ENCODE measurements at regions not wholly inside any gene's neighbourhood (a gene's known extent, or its start where the extent isn't known, plus 50 kb on each side); places are given as distances from the start of the nearest gene placed in this dataset.

DNA sequence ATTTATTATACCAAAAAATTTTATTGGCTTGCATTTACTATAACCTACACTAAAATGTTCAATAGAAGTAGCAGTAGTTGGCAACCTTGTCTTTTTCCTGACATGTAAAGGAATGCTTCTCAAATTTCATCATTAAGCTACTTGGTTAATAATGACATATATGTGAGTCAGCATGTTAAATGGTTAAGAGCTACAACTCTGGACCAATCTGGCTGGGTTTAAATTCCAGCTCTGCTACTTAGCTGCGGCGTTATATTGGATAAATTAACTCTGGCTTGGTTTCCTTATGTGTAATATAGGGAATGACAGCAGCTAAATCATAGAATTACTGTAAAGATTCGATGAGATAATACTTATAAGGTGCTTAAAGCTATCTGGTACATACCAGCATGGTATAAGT is 53.7 kb upstream of the OTOGL start:
- H3K4me3 ChIP-seq (ENCODE audit: low read depth, low read length), result no peak overlapping the region

DNA sequence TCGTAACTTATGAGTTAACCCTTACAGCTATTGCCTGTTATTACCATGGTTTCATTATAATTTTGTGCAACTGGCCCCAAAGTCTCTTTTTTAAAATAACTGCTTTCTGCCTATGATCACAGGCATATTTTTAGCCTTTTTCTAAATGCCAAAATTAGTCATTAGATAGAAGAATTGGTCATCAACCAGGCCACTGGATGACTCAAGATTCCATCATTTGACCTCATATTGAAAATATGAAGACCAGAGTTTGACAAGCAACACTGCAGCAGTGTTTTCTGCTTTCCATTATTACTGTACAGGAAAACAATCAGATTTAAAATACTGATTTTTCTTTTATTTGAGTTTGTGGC is 54.7 kb upstream of the OTOGL start:
- peak; percentile 92 for DNase-seq (ENCODE audit: low read depth)
- TF ChIP-seq, protein P1, sequence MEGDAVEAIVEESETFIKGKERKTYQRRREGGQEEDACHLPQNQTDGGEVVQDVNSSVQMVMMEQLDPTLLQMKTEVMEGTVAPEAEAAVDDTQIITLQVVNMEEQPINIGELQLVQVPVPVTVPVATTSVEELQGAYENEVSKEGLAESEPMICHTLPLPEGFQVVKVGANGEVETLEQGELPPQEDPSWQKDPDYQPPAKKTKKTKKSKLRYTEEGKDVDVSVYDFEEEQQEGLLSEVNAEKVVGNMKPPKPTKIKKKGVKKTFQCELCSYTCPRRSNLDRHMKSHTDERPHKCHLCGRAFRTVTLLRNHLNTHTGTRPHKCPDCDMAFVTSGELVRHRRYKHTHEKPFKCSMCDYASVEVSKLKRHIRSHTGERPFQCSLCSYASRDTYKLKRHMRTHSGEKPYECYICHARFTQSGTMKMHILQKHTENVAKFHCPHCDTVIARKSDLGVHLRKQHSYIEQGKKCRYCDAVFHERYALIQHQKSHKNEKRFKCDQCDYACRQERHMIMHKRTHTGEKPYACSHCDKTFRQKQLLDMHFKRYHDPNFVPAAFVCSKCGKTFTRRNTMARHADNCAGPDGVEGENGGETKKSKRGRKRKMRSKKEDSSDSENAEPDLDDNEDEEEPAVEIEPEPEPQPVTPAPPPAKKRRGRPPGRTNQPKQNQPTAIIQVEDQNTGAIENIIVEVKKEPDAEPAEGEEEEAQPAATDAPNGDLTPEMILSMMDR (IDR thresholded peaks at IDR 0.05; ENCODE audit: insufficient read depth, low read length), result no peak
- H3K4me3 ChIP-seq (ENCODE audit: low read depth, low read length), result no peak overlapping the region

More for the DNA sequence above, 53.7 kb upstream of the OTOGL start:
- peak; percentile 47 for DNase-seq (ENCODE audit: low read depth)
- TF ChIP-seq, protein P1 (IDR thresholded peaks at IDR 0.05; ENCODE audit: insufficient read depth, low read length), result no peak

DNA sequence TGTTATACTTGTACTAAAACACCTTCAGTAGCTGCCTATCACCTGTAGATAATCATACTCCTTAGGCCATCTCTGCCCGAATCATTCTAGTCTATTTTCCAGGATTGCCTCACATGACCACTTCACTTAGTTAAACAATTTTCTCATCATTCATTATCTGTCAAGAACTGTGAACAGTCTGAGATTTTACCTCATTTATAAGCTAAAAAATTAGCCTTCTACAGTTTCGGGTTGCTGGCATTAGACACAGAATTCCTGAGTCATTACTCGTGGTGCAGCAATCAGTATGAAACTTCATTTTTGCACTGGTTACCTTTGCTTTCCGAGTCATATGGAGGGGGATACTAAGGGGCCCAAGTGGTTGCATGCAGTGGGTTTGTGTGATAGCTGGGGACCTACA is 57.6 kb upstream of the OTOGL start:
- TF ChIP-seq, protein P1 (IDR thresholded peaks at IDR 0.05; ENCODE audit: insufficient read depth, low read length), result no peak
- DNase-seq (ENCODE audit: low read depth), result peak; percentile 80
- H3K4me3 ChIP-seq (ENCODE audit: low read depth, low read length), result no peak overlapping the region

DNA sequence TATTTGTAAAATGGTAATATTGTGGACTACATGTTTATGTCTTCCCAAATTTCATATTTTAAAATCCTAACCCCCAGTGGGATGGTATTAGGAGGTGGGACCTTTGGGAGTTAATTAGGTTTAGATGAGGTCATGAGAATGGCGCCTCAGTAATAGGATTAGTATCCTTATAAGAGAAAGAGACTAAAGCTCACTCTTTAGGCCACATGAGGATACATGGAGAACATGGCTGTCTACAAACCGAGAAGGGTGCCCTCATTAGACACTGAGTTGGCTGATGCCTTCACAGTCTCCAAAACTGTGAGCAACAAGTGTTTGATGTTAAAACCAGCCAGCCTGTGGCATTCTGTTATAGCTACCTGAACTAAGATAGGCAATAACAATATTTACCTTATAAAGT is 58.3 kb upstream of the OTOGL start:
- TF ChIP-seq, protein P1 (IDR thresholded peaks at IDR 0.05; ENCODE audit: insufficient read depth, low read length), result no peak
- no peak overlapping the region for H3K4me3 ChIP-seq (ENCODE audit: low read depth, low read length)
- no peak for DNase-seq (ENCODE audit: low read depth)

DNA sequence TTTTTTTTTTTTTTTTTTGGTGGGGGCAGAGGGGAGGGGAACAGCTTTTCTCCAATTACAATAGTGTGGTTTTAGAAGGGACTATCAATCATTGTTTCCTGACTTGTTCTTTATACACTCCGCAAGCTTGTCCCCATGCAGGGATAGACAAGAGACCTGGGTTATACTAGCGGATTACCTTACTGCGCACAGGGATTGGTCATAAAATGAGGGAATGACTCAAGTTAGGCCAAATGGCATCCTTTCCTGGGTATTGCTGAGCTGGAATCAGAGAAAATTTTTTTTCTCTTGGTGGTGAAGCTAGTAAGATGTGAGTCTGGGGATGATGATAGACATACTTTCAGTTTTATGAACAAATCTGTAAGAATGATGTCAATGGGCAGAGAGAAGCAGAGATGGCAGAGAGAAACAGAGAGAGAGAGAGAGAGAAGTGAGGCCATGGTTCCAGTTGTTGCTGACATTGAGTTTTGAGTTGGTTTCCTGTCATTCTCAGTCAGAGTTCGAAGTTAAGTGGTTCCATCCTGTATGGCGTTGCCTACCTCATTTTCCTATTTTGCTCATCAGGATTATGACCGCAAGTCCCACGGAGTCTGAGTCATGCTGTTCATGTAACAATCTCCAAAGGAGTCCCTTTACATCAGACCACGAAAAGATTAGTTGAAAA is 59.1 kb upstream of the OTOGL start:
- no peak for DNase-seq (ENCODE audit: low read depth)
- no peak overlapping the region for H3K4me3 ChIP-seq (ENCODE audit: low read depth, low read length)
- TF ChIP-seq, protein P1 (IDR thresholded peaks at IDR 0.05; ENCODE audit: insufficient read depth, low read length), result no peak

DNA sequence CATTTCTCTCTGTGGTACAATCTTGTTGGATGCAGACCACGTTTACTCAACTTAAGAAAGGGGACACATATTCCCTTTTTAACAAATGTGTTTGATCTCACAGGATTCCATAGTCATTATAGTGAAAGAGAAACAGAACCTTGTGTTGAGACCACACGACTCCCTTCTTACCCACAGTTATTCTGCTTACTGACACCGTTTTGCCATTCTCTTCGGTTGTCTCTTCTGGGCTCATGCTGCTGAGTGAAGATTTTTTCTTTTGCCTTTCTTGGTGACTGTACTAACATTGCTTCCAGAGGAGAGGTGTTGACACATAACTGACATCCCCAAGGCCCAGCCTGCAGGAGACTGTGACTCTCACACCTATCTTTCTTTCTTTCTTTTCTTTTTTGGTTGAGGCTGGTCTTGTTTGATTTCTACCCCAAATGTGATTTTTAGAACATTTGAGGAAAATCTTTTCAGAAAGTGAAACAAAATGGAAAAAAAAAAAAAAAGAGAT is 61.2 kb upstream of the OTOGL start:
- no peak overlapping the region for H3K4me3 ChIP-seq (ENCODE audit: low read depth, low read length)
- TF ChIP-seq, protein P1 (IDR thresholded peaks at IDR 0.05; ENCODE audit: insufficient read depth, low read length), result no peak
- DNase-seq (ENCODE audit: low read depth), result no peak

DNA sequence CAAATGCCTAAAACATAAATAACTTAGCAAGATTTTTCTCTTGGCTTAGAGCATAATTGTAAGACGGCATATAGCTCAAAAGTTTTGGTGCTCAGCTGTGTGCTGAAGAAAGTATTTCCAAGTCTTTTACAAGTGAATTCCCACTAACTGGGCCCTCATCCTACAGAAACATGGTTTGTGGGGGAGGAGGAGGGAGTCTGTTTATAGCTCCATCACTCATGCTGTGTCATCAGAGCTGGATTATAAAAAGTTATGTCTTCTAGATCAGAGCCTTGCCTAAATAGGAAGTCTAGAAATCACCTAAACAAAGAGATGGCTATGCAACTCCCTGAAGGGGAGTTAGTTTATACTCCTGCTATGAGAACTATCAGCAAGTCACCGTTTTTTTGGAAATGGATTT is 65.9 kb upstream of the OTOGL start:
- peak; percentile 78 for DNase-seq (ENCODE audit: low read depth)
- H3K4me3 ChIP-seq (ENCODE audit: low read depth, low read length), result no peak overlapping the region
- TF ChIP-seq, protein P1 (IDR thresholded peaks at IDR 0.05; ENCODE audit: insufficient read depth, low read length), result no peak

Measured in fibroblast of the aortic adventitia (primary cell).